ENCODE measurements at regions not wholly inside any gene's neighbourhood (a gene's known extent, or its start where the extent isn't known, plus 50 kb on each side); places are given as distances from the start of the nearest gene placed in this dataset.
"Not testable (repeated sequence)": the region's sequence is repeated elsewhere in the genome, so short reads cannot be mapped to it uniquely, and the experiment has no call there.

- TF ChIP-seq POLR2A (IDR thresholded peaks at IDR 0.05), result not testable (repeated sequence)
- TF ChIP-seq, protein P1, sequence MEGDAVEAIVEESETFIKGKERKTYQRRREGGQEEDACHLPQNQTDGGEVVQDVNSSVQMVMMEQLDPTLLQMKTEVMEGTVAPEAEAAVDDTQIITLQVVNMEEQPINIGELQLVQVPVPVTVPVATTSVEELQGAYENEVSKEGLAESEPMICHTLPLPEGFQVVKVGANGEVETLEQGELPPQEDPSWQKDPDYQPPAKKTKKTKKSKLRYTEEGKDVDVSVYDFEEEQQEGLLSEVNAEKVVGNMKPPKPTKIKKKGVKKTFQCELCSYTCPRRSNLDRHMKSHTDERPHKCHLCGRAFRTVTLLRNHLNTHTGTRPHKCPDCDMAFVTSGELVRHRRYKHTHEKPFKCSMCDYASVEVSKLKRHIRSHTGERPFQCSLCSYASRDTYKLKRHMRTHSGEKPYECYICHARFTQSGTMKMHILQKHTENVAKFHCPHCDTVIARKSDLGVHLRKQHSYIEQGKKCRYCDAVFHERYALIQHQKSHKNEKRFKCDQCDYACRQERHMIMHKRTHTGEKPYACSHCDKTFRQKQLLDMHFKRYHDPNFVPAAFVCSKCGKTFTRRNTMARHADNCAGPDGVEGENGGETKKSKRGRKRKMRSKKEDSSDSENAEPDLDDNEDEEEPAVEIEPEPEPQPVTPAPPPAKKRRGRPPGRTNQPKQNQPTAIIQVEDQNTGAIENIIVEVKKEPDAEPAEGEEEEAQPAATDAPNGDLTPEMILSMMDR (IDR thresholded peaks at IDR 0.05), result not testable (repeated sequence)
Measured at GRCh38 chr6:28831683-28832082, 92.1 kb downstream of the TRIM27 start.
